KBM-7 (cell line): ENCODE measurements at regions not wholly inside any gene's neighbourhood (a gene's known extent, or its start where the extent isn't known, plus 50 kb on each side); places are given as distances from the start of the nearest gene placed in this dataset.
"Not testable (repeated sequence)": the region's sequence is repeated elsewhere in the genome, so short reads cannot be mapped to it uniquely, and the experiment has no call there.

Source experiments
- DNase-seq: peaks from one replicate; pipeline ENCODE4 v3.0.0-alpha.2; 2015
- in situ Hi-C: fragments of 300-500 bp; cut with MboI; formaldehyde crosslinking; loops from 2 replicates; pipeline ENCODE4 v1.14.3; 2020; ENCODE audit warnings: low sequenced_read_pairs, low pct_unique_long_range_greater_than_20kb, mixed read lengths

- in situ Hi-C loops: no loop called here
- DNase-seq: no peak
Measured at GRCh38 chrX:82721891-82722290, 786.2 kb upstream of the POU3F4 start.

GRCh38 chrX:82723806-82724205 lies 784.3 kb upstream of the POU3F4 start:
- no peak for DNase-seq
- in situ Hi-C loops: no loop called here

- DNase-seq, in situ Hi-C loops: not testable (repeated sequence)
Measured at GRCh38 chrX:82727436-82727835, 780.7 kb upstream of the POU3F4 start.

- in situ Hi-C loops: no loop called here
- DNase-seq: no peak
Measured at GRCh38 chrX:82732861-82733260, 775.2 kb upstream of the POU3F4 start.

GRCh38 chrX:82734140-82734539 lies 774.0 kb upstream of the POU3F4 start:
- in situ Hi-C loops: no loop called here
- no peak for DNase-seq

- DNase-seq, in situ Hi-C loops: not testable (repeated sequence)
Measured at GRCh38 chrX:82738313-82738712, 769.8 kb upstream of the POU3F4 start.

- in situ Hi-C loops: no loop called here
- DNase-seq: no peak
Measured at GRCh38 chrX:82742351-82742750, 765.7 kb upstream of the POU3F4 start.

- DNase-seq, in situ Hi-C loops: not testable (repeated sequence)
Measured at GRCh38 chrX:82745725-82746124, 762.4 kb upstream of the POU3F4 start.

- in situ Hi-C loops: no loop called here
- no peak for DNase-seq
Measured at GRCh38 chrX:82748906-82749505, 759.1 kb upstream of the POU3F4 start.

GRCh38 chrX:82756272-82756671 lies 751.8 kb upstream of the POU3F4 start:
- in situ Hi-C loops: no loop called here
- no peak for DNase-seq

- DNase-seq: no peak
- in situ Hi-C loops: no loop called here
Measured at GRCh38 chrX:82757614-82758013, 750.5 kb upstream of the POU3F4 start.

- no peak for DNase-seq
- in situ Hi-C loops: no loop called here
Measured at GRCh38 chrX:82764521-82764920, 743.6 kb upstream of the POU3F4 start.

GRCh38 chrX:82765811-82766210 lies 742.3 kb upstream of the POU3F4 start:
- in situ Hi-C loops: no loop called here
- DNase-seq: no peak

- in situ Hi-C loops: no loop called here
- no peak for DNase-seq
Measured at GRCh38 chrX:82775426-82775825, 732.7 kb upstream of the POU3F4 start.

GRCh38 chrX:82782014-82782413 lies 726.1 kb upstream of the POU3F4 start:
- in situ Hi-C loops: no loop called here
- no peak for DNase-seq

- in situ Hi-C loops, DNase-seq: not testable (repeated sequence)
Measured at GRCh38 chrX:82812902-82813301, 695.2 kb upstream of the POU3F4 start.

- DNase-seq: no peak
- in situ Hi-C loops: no loop called here
Measured at GRCh38 chrX:82813671-82814078, 694.4 kb upstream of the POU3F4 start.

GRCh38 chrX:82816001-82816400 lies 692.1 kb upstream of the POU3F4 start:
- no peak for DNase-seq
- in situ Hi-C loops: no loop called here

- no peak for DNase-seq
- in situ Hi-C loops: no loop called here
Measured at GRCh38 chrX:82816562-82816961, 691.5 kb upstream of the POU3F4 start.

GRCh38 chrX:82842286-82842685 lies 665.8 kb upstream of the POU3F4 start:
- DNase-seq: no peak
- in situ Hi-C loops: no loop called here

- DNase-seq: no peak
- in situ Hi-C loops: no loop called here
Measured at GRCh38 chrX:82848111-82848510, 660.0 kb upstream of the POU3F4 start.
